ENCODE measurements at regions not wholly inside any gene's neighbourhood (a gene's known extent, or its start where the extent isn't known, plus 50 kb on each side); places are given as distances from the start of the nearest gene placed in this dataset.

DNA sequence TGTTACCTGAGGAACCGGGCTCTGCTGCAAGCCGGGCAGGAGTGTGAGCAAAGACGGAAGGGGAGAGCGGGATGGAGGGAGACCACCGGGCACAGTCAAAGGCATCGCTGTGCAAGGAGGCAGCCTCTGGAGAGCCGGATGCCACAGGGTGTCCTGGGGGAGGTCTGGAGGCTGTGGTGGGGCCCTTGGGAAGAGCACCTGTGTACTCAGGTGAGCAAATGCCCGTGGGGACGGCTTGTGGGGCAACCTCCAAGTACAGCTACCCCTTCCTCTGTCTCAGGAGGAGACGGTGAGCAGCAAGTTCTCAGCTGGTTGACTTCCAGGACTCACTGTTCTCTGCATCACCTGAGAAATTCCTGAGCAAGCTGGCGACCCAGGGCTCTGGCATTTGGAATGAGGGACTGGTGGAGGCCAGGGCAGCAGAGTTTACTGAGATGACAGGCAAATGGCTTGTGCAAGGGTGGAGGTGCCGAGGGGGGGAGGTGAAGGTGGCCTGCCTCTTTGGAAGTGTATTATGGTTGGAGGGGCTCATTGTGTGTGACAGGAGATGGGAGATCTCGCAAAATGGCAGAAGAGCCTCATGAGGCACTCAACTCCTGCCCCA lies 345.2 kb upstream of the SHH start:
- DNase-seq (ENCODE audit: low read depth), result no peak

DNA sequence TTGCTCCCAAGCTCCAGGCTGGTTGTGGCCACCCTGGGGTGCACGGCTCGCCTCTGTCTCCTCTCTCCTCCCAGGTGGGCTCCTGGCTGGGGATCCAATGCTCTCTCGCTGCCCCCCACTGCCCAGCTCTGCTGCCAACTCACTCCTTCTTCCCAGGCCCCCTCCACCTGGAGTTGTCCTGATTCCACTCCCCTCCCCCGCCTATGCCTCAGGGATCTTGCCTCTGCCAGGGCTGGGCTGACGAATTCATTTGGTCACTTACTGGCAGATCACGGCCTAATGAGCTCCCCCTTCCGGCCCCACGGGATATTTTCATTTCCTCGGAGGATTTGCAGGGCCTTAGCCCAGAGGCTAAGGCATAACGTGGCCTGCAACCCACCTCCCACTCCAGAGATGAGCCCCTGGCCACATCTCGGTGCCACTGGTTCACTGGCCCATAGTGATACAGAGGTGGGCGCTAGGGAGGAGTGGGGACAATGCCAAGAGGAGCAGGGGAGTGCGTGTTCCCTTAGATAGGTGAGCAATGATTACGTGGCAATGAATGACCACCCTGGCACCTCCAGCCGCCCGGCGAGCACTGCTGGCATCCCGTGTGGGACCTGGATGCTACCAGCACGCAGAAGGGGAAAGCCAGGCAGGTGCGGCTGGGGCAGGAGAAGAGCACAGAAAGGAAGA lies 344.6 kb upstream of the SHH start:
- peak; percentile 77 for DNase-seq (ENCODE audit: low read depth)

DNA sequence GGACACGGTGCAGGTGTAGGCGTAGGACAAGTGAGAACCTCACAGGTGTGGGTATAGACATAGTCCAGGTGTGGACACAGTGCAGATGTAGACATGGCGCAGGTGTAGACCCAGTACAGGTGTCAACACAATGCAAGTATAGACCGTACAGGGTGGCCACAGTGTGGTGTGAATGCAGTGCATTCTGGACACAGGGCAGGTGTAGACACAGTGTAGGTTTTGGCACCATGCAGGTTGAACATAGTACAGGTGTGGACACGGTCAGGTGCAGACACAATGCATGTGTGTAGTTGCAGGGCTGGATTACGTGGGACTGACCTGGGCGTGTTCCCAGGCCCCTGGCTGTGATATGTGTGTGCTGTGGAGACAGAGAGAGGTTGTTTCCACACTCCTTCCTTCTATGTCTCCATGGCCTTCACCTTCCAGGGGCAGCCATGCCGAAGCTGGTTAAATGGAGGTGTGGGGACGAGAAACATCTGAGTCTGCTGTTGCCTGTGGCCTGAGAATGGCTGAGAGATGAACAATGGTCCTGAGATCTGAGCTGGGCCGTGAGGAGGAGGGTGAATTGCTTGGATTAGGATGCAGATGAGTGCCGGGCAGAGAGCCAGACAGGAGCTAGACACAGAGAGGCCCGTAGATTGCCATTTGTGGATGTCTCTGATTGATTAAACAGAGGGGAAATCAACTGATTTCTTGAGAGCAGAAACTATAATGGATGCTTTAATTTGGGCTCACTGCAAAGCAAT lies 343.9 kb upstream of the SHH start:
- no peak for DNase-seq (ENCODE audit: low read depth)

DNA sequence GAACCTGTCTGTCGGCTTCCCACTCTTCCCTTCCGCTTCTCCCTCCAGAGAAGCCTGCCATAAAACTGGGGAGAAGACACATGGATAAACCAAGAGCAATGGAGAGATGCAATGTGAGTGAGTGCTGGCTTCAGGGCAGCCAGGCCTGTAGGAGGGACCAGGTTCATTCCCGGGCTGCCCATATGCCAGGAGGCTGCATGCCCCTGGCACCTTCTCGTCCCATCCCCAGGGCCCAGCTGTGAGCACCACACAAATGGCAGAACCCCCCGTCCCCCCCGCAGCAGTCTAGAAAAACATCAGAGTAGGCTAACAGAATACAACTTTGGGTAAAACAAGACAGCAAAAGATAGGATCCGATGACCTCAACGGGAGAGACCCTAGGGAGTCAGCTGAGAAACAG lies 341.3 kb upstream of the SHH start:
- DNase-seq (ENCODE audit: low read depth), result no peak

DNA sequence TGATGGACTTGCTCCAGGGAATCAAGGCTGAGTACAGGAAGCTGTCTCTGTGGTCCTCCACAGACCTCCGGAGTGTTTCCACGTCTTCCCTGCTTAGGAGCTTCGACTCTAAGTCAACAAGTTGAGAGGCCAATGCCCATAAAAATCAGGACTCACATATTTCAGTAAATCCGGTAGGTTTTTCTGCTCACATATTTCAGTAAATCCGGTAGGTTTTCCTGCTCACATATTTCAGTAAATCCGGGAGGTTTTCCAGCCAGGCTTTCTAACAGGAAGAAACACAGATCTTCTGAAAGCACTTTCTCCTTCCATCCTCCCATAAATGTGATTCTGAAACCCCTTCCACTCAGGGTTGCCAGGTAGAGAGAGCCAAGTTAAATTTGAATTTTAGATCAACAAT lies 340.1 kb upstream of the SHH start:
- no peak for DNase-seq (ENCODE audit: low read depth)

DNA sequence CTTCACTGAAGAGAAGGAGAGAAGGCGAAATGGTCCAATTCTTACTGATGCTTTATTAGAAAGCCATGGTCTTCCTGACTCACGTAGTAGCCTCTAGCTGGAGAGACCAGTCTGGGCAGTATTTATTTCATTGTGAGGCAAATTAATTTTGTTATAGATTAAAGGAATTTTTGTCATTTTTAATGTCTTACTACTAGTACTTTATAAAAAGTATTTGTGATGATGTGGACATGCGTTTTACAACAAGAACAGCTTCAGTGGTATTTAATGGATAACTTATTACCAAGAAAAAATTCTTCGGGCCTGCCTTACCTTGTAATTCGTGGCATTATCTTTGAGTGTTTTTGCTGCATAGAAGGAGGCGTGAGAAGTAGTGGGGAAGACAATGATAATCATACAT lies 339.4 kb upstream of the SHH start:
- DNase-seq (ENCODE audit: low read depth), result no peak

DNA sequence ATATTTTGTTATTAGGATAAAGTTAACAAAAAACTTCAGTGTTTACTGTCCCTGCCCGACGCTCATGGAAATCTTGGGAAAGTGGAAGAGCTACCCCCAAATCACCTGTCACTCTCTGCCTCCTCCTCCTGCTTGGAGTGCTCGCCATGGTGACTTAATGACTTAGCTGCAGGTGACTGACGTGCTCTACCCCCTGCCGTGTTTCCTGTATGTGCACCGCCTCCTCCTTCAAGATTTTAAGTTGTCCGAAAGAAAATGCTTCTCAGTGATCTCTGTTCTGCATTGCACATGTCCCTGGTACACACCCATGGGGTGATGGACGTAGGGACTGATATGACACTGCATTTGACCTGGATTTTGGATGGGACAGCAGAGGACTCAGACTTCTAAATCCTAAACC lies 338.8 kb upstream of the SHH start:
- no peak for DNase-seq (ENCODE audit: low read depth)

DNA sequence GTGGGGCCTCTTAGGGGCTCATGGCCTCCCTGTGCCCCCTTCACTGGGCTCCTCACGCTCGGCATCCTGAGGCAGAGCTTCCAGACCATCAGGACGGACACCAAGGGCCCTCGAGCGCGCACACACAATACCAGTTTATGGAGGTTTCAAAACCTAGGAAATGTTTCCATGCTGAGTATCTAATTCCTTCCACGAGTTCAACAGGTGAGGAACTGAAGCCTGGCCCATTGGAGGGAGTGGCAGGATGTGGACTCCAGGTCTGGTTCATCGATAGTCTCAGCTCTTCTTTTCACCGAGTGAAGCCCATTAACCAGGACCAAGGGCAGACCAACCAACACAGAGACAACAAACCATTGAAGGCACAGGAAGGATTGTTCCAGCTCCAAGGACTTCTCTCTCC lies 336.7 kb upstream of the SHH start:
- DNase-seq (ENCODE audit: low read depth), result no peak

DNA sequence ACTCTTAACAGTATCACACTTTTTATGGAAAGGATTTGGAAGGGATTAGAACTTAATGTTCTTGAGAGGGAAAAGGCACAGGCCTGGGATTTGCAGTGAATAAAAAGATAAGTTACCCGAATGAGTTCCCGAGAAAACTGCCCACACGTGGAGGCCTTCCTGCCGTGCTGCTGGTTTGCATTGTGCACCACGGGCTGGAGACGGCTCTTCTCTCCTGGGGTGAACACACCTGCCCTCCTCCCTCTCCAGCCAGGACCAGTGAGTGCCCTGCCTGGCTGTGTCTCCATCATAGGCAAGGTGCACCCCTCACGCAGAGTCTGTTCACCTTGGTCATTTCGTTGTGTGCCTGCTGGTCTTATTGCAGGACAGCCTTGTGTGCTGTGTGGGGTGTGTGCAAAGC lies 336.3 kb upstream of the SHH start:
- no peak for DNase-seq (ENCODE audit: low read depth)

DNA sequence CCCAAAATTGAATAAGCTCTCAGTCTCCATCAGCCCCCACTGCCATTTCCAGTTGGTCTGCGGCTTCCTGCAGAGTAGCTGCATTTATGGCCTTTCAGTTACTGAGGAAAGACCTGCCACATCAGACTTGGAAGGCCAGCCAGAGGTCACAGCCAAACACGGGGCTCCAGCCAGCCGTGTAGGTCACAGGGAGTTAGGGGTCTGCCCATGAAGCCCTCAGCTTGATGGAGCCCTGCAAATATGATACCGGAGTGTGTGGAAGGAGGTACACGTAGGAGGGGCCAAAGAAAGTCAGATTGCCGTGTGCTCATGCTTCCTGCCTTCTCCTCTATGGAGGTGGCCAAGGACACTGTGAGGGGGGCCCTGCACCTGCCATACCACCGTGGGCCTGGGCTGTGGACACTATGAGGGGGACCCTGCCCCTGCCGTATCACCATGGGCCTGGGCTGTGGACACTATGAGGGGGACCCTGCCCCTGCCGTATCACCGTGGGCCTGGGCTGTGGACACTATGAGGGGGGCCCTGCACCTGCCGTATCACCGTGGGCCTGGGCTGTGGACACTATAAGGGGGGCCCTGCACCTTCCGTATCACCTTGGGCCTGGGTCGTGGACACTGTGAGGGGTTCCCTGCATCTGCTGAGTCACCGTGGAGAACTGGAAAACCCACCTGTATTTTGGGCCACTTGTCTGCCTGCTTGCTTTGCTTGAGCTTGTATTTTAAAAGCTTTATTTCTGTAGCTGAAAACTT lies 335.7 kb upstream of the SHH start:
- no peak for DNase-seq (ENCODE audit: low read depth)

DNA sequence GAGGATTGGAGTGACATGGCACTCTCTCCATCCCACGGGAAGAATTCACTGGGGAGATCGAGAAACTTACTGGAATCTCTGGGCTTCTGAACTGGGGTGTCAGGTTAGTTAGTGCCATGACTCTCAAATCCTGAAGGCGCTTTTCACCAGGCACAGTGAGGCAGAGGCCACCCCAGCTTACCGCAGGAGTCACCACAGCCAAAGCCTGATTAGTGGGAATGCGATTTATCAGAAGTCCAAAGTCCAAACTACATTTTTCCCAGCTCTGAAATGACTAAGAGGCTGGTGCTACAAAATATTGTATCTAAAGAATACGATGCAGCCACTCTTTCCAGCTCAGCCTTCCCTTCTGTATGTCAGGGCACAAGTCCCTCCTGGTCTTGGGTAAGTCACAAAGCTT lies 334.8 kb upstream of the SHH start:
- no peak for DNase-seq (ENCODE audit: low read depth)

DNA sequence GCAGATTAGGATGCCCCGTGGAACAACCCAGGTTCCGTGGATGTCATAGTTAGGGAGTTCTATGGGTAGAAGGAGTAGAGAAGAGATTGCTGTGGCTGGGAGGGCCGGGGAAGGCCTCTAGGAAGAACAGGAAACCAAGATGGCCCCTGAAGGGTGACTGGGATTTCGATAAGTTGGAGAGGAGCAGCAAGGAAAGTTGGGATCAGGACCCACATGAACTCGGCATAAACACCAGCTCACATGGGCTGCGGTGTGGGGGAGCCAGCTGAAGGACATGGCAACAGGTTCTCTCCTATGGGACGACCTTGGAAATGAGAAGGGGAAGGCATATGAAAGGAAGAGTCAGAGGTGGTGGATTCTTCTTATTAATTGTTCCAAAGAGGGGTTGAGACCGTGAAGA lies 333.7 kb upstream of the SHH start:
- no peak for DNase-seq (ENCODE audit: low read depth)

DNA sequence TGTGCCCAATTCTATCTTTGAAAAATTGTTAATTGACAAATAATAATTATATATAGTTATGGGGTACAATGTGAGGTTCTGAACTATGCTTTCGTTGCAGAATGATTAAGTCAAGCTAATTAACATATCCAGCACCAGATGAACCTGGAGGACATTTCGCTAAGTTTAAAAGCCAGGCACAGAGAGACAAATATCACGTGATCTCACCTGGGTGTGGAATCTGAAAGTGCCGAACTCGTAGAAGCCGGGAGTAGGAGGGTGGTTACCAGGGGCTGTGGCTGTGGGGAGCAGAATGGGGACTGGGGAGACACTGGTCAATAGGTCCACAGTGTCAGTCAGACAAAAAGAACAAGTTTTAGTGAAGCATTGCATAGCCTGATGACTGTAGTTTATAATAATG lies 332.9 kb upstream of the SHH start:
- no peak for DNase-seq (ENCODE audit: low read depth)

DNA sequence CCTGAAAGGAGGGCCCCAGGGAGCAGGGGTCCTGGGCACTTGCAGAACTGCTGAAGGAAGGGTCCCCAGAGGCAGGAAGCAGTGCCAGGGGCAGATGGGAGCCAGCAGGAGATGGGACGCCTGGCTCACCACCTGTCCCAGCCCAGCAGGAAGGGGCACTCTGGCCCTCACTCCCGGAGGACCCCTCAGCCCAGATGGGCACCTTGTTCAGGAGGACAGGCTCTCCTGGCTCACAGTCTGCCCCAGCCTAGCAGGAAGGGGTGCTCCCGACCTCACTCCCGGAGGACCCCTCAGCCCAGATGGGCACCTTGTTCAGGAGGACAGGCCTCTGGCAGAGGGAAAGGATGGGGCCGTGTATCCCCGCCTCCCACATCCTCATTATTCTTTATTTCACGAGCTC lies 331.4 kb upstream of the SHH start:
- no peak for DNase-seq (ENCODE audit: low read depth)

DNA sequence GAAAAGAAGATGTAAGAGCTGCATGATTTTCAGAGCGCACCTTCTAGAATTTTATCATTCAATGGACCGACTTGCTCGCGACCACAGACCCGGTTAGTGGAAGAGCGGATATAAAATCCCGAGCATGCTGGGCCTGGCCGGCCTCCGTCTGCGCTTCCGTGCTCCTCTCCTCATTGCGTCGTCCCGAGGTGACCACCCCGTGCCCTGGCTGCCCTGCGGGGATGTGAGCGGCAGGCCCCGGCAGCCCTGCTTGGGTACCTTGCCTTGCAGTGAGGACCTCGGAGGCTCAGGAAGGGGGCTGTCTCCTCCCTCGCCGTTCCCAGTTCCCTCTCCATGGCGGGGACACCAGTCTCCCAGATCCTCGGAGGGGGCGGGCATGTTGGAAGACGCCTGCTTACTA lies 330.9 kb upstream of the SHH start:
- DNase-seq (ENCODE audit: low read depth), result no peak

DNA sequence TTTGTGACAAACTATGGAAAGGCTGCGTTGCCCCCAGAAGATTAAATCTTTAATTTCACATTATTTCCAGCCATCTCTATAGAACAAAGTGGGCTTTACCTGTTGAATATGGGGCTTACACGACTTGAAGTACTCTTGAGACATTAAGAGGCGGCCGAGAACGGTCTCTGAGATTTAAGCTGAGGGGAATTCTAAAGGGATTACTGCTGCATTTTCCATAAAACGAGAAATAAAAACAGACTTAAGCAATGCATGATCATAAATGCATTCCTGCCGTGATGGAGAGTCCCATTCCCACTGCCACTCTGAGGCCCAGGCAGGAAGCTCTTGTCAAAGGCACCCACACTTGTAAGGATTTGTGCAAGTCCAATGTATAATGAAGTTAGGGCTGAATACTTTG lies 329.7 kb upstream of the SHH start:
- DNase-seq (ENCODE audit: low read depth), result no peak

DNA sequence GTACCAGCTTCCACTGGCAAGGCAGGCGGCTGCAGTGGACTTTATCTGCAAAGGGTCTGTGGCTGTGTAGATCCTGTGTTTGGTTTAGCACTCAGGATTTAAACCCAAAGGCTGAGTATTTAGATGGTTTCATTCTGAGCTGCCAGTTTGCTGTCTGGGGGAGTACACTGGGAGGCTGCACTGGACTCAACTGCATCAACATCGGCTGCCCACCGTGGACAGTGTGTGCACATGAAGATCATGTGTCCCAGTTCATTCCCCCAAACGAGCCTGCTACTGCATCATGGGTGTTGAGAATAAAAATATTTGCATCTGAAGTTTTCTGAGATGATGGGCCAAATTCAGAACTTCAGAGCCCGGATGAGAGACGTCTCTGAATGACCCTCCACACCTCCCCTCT lies 328.6 kb upstream of the SHH start:
- DNase-seq (ENCODE audit: low read depth), result no peak

DNA sequence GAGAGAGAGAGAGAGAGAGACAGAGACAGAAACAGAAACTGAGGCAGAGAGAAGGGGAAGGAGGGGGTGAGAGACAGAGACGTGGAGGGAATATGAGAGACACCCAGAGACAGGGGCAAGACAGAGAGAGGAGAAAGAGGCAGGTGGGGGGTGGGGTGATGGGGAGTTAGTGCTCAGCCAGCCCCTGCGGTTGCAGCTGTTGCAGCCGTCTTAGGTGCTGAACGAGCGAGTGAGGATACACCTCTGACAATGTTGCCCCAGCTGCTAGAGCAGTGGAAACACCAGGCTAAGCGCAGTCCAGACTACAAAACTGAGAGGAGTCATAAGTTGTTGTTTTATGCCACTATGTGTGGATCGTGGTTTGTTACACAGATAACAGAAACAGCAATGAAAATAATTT lies 328.2 kb upstream of the SHH start:
- no peak for DNase-seq (ENCODE audit: low read depth)

DNA sequence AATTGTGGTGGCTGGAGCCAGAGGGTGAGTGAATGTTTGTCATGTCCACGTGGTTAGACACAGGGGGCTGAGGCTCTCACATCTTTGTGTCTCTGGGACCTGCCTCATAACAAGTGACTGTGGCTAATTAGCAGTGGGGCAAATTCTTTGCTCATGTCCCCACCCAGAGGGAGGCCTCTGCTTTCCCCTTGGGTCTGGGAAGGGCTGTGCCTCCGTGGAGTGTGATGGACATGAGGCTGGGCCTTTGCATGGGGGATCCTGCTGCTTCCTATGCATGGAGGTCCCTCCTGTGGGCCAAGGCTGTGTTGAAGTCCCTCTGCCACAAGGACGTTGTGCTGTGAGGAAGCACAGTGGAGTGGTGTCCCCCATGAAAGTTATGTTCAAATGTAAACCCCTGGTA lies 327.4 kb upstream of the SHH start:
- DNase-seq (ENCODE audit: low read depth), result no peak

DNA sequence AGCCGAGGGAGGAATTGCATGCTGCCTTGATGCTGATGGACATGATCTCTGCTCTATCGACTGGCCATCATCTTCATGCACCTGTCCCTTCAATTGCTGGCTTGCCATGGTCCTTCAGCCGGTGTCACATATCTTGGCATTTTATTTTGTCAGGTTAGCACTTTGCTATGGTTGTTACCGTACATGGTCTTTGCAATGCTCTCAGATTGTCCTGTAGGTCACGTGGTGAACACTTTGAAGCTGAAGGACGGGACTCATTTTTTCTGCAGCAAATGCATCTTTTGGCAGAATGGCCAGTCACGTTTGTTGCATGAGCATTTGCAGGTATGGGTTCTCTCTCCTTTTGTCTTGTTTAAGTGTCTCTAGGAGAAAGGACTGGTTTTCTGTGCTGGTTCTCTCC lies 326.8 kb upstream of the SHH start:
- DNase-seq (ENCODE audit: low read depth), result no peak

DNA sequence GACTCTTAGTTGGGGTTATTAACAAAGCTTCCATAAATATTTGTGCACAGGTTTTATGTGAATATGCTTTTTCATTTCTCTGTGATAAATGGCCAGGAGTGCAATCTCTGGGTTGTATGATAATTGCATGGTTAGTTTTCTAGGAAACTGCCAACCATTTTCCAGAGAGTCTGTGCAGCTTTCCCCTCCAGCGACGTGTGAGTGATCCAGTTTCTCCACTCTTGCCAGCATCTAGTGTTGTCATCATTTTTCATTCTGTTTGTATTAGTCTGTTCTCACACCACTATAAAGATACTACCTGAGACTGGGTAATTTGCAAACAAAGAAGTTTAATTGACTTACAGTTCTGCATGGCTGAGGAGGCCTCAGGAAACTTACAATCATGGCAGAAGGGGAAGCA lies 319.6 kb upstream of the SHH start:
- DNase-seq (ENCODE audit: low read depth), result no peak

DNA sequence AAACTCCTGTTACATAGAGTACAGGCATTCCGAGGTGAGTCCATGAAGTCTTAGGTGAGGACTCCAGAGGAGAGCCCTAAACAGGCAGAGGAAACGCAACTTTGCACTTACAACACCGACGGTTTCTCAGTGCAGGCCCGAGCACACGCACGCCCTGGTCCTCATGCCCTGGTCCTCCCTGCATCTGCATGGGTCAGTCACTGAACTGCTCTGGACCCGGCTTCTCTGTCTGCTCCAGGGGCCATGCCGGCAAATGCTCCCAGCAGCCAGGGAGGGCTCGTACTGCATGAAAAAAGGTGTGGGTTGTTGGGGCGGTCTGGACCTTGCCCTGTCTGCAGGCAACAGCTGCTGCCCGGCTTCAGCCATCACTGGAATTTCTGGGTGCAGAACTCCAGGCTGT lies 317.3 kb upstream of the SHH start:
- DNase-seq (ENCODE audit: low read depth), result no peak

DNA sequence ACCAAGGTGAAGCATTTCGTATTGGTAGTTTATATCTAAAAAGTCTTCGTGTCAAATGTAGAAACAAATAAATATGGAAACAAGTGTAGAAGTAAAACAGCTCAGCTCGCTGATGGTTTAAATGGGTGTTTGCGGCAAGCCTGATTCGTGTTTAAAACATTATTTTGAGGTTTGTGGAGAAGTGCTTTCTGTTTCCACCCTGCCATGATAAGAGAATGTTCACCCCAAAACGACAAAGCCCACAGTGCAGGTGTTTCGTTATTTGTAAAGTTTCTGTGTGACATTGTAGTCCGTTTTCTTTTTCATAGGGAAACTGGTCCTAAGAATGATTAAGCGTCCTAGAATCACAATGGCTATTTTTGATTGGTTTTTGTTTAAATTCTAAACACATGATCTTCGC lies 316.2 kb upstream of the SHH start:
- no peak for DNase-seq (ENCODE audit: low read depth)

All from Daoy (cell line).